Stimulated activated effector memory CD8-positive, alpha-beta T cell treated with anti-CD3 and anti-CD28 coated beads, Interleukin-12 subunit alpha, Interleukin-12 subunit beta, amount 100 ng/mL, for 72 hours (primary cell): ENCODE measurements at regions not wholly inside any gene's neighbourhood (a gene's known extent, or its start where the extent isn't known, plus 50 kb on each side); places are given as distances from the start of the nearest gene placed in this dataset.

Experiments used
- ATAC-seq: fragments of 150-1000 bp; cut with Tn5 transposase; 2 replicates; pipeline ENCODE4 v1.10.0; 2021
- DNase-seq, 2 donors: peaks; one replicate each; pipeline ENCODE4 v3.0.0; 2021 to 2022; ENCODE audit warnings: low spot score in 2 of 2
- H3K27ac Mint-ChIP-seq: one replicate; pipeline ENCODE4 v1.8.0; 2022; ENCODE audit warnings: mild to moderate bottlenecking, mixed read lengths
- H3K36me3 Mint-ChIP-seq: one replicate; pipeline ENCODE4 v1.8.0; 2022; ENCODE audit warnings: mild to moderate bottlenecking, mixed read lengths
- H3K4me1 Mint-ChIP-seq: one replicate; pipeline ENCODE4 v1.8.0; 2022; ENCODE audit warnings: mixed read lengths
- H3K4me3 Mint-ChIP-seq: one replicate; pipeline ENCODE4 v1.8.0; 2022; ENCODE audit warnings: mild to moderate bottlenecking, mixed read lengths
- H3K9me3 Mint-ChIP-seq: one replicate; pipeline ENCODE4 v1.8.0; 2022; ENCODE audit warnings: mixed read lengths

- H3K27ac Mint-ChIP-seq, result no peak overlapping the region
- ATAC-seq (no peak), DNase-seq (no peak)
- H3K36me3 Mint-ChIP-seq, result no peaks in the 10 kb centered on the region
- H3K4me3 Mint-ChIP-seq, result no peak overlapping the region
- H3K4me1 Mint-ChIP-seq, result no peaks in the 10 kb centered on the region
- peaks cover 12% of the 10 kb centered on the region for H3K9me3 Mint-ChIP-seq
These were observed 565.3 kb upstream of the ZNF608 start for GRCh38 chr5:125311743-125312142.

GRCh38 chr5:125313555-125313954, 567.1 kb upstream of the ZNF608 start:
- no peak for DNase-seq
- no peak for ATAC-seq
- no peaks in the 10 kb centered on the region for H3K36me3 Mint-ChIP-seq
- H3K9me3 Mint-ChIP-seq, result peaks cover 7% of the 10 kb centered on the region
- H3K27ac Mint-ChIP-seq, result no peak overlapping the region
- no peaks in the 10 kb centered on the region for H3K4me1 Mint-ChIP-seq
- H3K4me3 Mint-ChIP-seq, result no peak overlapping the region

- no peaks in the 10 kb centered on the region for H3K4me1 Mint-ChIP-seq
- H3K27ac Mint-ChIP-seq, result no peak overlapping the region
- DNase-seq (no peak), ATAC-seq (no peak)
- H3K9me3 Mint-ChIP-seq, result peaks cover 12% of the 10 kb centered on the region
- no peak overlapping the region for H3K4me3 Mint-ChIP-seq
- H3K36me3 Mint-ChIP-seq, result no peaks in the 10 kb centered on the region
These were observed 568.9 kb upstream of the ZNF608 start for GRCh38 chr5:125315306-125315705.

GRCh38 chr5:125316391-125316790, 570.0 kb upstream of the ZNF608 start:
- no peak for DNase-seq
- H3K4me1 Mint-ChIP-seq, result no peaks in the 10 kb centered on the region
- no peak overlapping the region for H3K27ac Mint-ChIP-seq
- no peaks in the 10 kb centered on the region for H3K36me3 Mint-ChIP-seq
- no peak for ATAC-seq
- H3K4me3 Mint-ChIP-seq, result no peak overlapping the region
- H3K9me3 Mint-ChIP-seq, result peaks cover 9% of the 10 kb centered on the region

- Mint-ChIP-seq H3K27ac (no peak overlapping the region), H3K36me3 (no peaks in the 10 kb centered on the region), H3K4me1 (no peaks in the 10 kb centered on the region), H3K4me3 (no peak overlapping the region), H3K9me3 (peaks cover 13% of the 10 kb centered on the region)
- DNase-seq, result no peak
- no peak for ATAC-seq
These were observed 570.6 kb upstream of the ZNF608 start for GRCh38 chr5:125316915-125317535.

- Mint-ChIP-seq H3K27ac (no peak overlapping the region), H3K9me3 (peaks cover 13% of the 10 kb centered on the region), H3K4me3 (no peak overlapping the region), H3K36me3 (no peaks in the 10 kb centered on the region), H3K4me1 (no peaks in the 10 kb centered on the region)
- DNase-seq (no peak), ATAC-seq (no peak)
These were observed 571.1 kb upstream of the ZNF608 start for GRCh38 chr5:125317536-125317995.

- no peak for ATAC-seq
- Mint-ChIP-seq H3K36me3 (no peaks in the 10 kb centered on the region), H3K4me1 (no peaks in the 10 kb centered on the region), H3K9me3 (peaks cover 8% of the 10 kb centered on the region), H3K27ac (no peak overlapping the region), H3K4me3 (no peak overlapping the region)
- DNase-seq, result no peak
These were observed 575.2 kb upstream of the ZNF608 start for GRCh38 chr5:125321654-125322053.

- Mint-ChIP-seq H3K9me3 (peaks cover 8% of the 10 kb centered on the region), H3K4me1 (no peaks in the 10 kb centered on the region), H3K27ac (no peak overlapping the region), H3K36me3 (no peaks in the 10 kb centered on the region), H3K4me3 (no peak overlapping the region)
- ATAC-seq, result no peak
- no peak for DNase-seq
These were observed 577.2 kb upstream of the ZNF608 start for GRCh38 chr5:125323613-125324012.

GRCh38 chr5:125325488-125326149, 579.2 kb upstream of the ZNF608 start:
- Mint-ChIP-seq H3K36me3 (no peaks in the 10 kb centered on the region), H3K4me1 (no peaks in the 10 kb centered on the region), H3K4me3 (no peak overlapping the region), H3K27ac (no peak overlapping the region), H3K9me3 (peaks cover 9% of the 10 kb centered on the region)
- no peak for DNase-seq
- no peak for ATAC-seq

- ATAC-seq, result no peak
- H3K4me3 Mint-ChIP-seq, result no peak overlapping the region
- DNase-seq, result no peak
- no peaks in the 10 kb centered on the region for H3K4me1 Mint-ChIP-seq
- H3K36me3 Mint-ChIP-seq, result no peaks in the 10 kb centered on the region
- peaks cover 9% of the 10 kb centered on the region for H3K9me3 Mint-ChIP-seq
- no peak overlapping the region for H3K27ac Mint-ChIP-seq
These were observed 579.7 kb upstream of the ZNF608 start for GRCh38 chr5:125326150-125326510.

GRCh38 chr5:125327676-125328075, 581.2 kb upstream of the ZNF608 start:
- H3K4me1 Mint-ChIP-seq, result no peaks in the 10 kb centered on the region
- DNase-seq (no peak), ATAC-seq (no peak)
- peaks cover 5% of the 10 kb centered on the region for H3K9me3 Mint-ChIP-seq
- no peak overlapping the region for H3K27ac Mint-ChIP-seq
- H3K36me3 Mint-ChIP-seq, result no peaks in the 10 kb centered on the region
- H3K4me3 Mint-ChIP-seq, result no peak overlapping the region

- H3K36me3 Mint-ChIP-seq, result no peaks in the 10 kb centered on the region
- peaks cover 6% of the 10 kb centered on the region for H3K9me3 Mint-ChIP-seq
- H3K4me3 Mint-ChIP-seq, result no peak overlapping the region
- DNase-seq, result no peak
- no peaks in the 10 kb centered on the region for H3K4me1 Mint-ChIP-seq
- ATAC-seq, result no peak
- H3K27ac Mint-ChIP-seq, result no peak overlapping the region
These were observed 585.7 kb upstream of the ZNF608 start for GRCh38 chr5:125331987-125332598.

GRCh38 chr5:125333416-125333815, 587.0 kb upstream of the ZNF608 start:
- Mint-ChIP-seq H3K4me3 (no peak overlapping the region), H3K4me1 (no peaks in the 10 kb centered on the region), H3K36me3 (no peaks in the 10 kb centered on the region), H3K27ac (no peak overlapping the region), H3K9me3 (peaks cover 10% of the 10 kb centered on the region)
- ATAC-seq, result no peak
- DNase-seq, result no peak

- no peaks in the 10 kb centered on the region for H3K4me1 Mint-ChIP-seq
- no peak overlapping the region for H3K4me3 Mint-ChIP-seq
- H3K9me3 Mint-ChIP-seq, result peaks cover 11% of the 10 kb centered on the region
- no peak overlapping the region for H3K27ac Mint-ChIP-seq
- ATAC-seq, result no peak
- DNase-seq, result no peak
- no peaks in the 10 kb centered on the region for H3K36me3 Mint-ChIP-seq
These were observed 590.0 kb upstream of the ZNF608 start for GRCh38 chr5:125336401-125336800.

GRCh38 chr5:125337294-125337693, 590.9 kb upstream of the ZNF608 start:
- H3K9me3 Mint-ChIP-seq, result peaks cover 19% of the 10 kb centered on the region
- H3K27ac Mint-ChIP-seq, result no peak overlapping the region
- no peaks in the 10 kb centered on the region for H3K4me1 Mint-ChIP-seq
- H3K4me3 Mint-ChIP-seq, result no peak overlapping the region
- ATAC-seq (no peak), DNase-seq (no peak)
- no peaks in the 10 kb centered on the region for H3K36me3 Mint-ChIP-seq
